Panc1 (cell line): ENCODE measurements at regions not wholly inside any gene's neighbourhood (a gene's known extent, or its start where the extent isn't known, plus 50 kb on each side); places are given as distances from the start of the nearest gene placed in this dataset.
"Not testable (repeated sequence)": the region's sequence is repeated elsewhere in the genome, so short reads cannot be mapped to it uniquely, and the experiment has no call there.

Source experiments
- CTCF ChIP-seq: fragments of 450-650 bp; IDR thresholded peaks from 2 replicates; pipeline ENCODE4 v1.5.1; 2017; ENCODE audit warnings: mild to moderate bottlenecking
- REST ChIP-seq, 2 experiments: IDR thresholded peaks; 2 replicates each; pipeline ENCODE4 v1.6.1; 2011 to 2012; ENCODE audit warnings: low read depth in 2 of 2, control low read depth in 1 of 2, low read length in 1 of 2, mild to moderate bottlenecking in 1 of 2, moderate library complexity in 1 of 2; ENCODE audit not compliant: insufficient read depth in 1 of 2
- TCF7L2 ChIP-seq: IDR thresholded peaks from 2 replicates; pipeline ENCODE4 v1.6.1; 2011; ENCODE audit warnings: mild to moderate bottlenecking, low read depth, low read length, inconsistent platforms

DNA sequence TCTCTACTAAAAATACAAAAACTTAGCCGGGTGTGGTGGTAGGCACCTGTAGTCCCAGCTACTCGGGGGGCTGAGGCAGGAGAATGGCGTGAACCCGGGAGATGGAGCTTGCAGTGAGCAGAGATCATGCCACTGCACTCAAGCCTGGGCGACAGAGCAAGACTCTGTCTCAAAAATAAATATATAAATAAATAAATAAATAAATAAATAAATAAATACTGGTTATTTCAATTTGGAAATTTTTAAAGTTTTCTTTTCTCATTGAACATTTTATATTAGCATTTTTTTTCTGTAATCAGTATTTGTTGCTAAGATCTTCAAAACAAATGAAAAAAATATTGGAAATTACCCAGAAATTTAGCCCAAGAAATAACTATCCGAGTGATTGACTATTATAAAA lies 197.3 kb upstream of the SYT10 start:
- not testable (repeated sequence) for TF ChIP-seq CTCF; REST (IDR thresholded peaks at IDR 0.05; ENCODE audit: insufficient read depth in 1 of 2, low read depth in 2 of 2, low read length in 1 of 2); TCF7L2
